ENCODE measurements at regions not wholly inside any gene's neighbourhood (a gene's known extent, or its start where the extent isn't known, plus 50 kb on each side); places are given as distances from the start of the nearest gene placed in this dataset.

DNA sequence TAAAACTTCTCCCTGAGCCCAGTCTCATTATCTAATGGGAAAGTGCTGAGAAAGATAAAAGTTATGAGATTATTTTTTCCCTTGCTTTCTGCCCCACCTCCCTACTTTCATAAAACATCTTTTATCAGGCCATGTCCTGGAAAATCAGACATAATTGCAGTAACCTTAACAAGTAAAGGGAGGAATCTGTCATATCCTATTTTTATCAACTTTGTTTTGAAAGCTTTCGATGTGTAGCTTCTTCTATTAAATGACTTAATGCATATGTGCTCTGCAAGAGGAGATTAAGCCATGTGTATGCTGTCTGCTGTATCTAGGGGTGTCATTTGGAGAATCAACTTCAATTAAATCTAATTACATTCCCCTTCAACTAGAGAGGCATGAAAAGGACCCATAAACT is 408.9 kb downstream of the CBLN4 start:
- no peak overlapping the region for H4K8ac ChIP-seq (ENCODE audit: low read length)
- H2BK120ac ChIP-seq (ENCODE audit: low read depth, low read length): no peak overlapping the region
- WGBS: no CpG with 5 or more reads among the region's 1 CpG
- no peaks in the 10 kb centered on the region for H3K36me3 ChIP-seq (ENCODE audit: control insufficient read depth in 1 of 2, insufficient read depth in 2 of 2, low read depth in 1 of 2, low read length in 2 of 2)
- DNase-seq: no peak
- no peak overlapping the region for H3K4me3 ChIP-seq (ENCODE audit: insufficient read depth in 1 of 2, low read depth in 1 of 2, low read length in 2 of 2)
- H2AFZ ChIP-seq (ENCODE audit: low read depth, low read length): no peak overlapping the region
- H2AK5ac ChIP-seq (ENCODE audit: low read length, severe bottlenecking): no peak overlapping the region
- no peak overlapping the region for H2BK15ac ChIP-seq (ENCODE audit: low read depth, poor library complexity, severe bottlenecking)
- H3K79me1 ChIP-seq (replicated peaks; ENCODE audit: low read length, poor library complexity, severe bottlenecking): no peaks in the 10 kb centered on the region
- no peak overlapping the region for H3K27ac ChIP-seq (ENCODE audit: low read length, poor library complexity, severe bottlenecking)
- H3K18ac ChIP-seq (ENCODE audit: low read depth in 1 of 2, low read length in 2 of 2): no peak overlapping the region
- no peaks in the 10 kb centered on the region for H3K9me3 ChIP-seq (ENCODE audit: control insufficient read depth, low read length)
- no peak overlapping the region for H3K9ac ChIP-seq (ENCODE audit: low read length)
- H4K91ac ChIP-seq (ENCODE audit: low read length): no peak overlapping the region
- no peak overlapping the region for H2BK5ac ChIP-seq (ENCODE audit: low read depth, low read length, poor library complexity, severe bottlenecking)
- no peak overlapping the region for H2BK12ac ChIP-seq (ENCODE audit: low read length in 2 of 2)
- no peaks in the 10 kb centered on the region for H3K27me3 ChIP-seq (ENCODE audit: control insufficient read depth in 1 of 2, insufficient read depth in 1 of 2, low read length in 2 of 2)
- H3K4me1 ChIP-seq (ENCODE audit: control insufficient read depth, insufficient read depth, low read depth, low read length): no peaks in the 10 kb centered on the region
- H3K4me2 ChIP-seq (ENCODE audit: low read length, poor library complexity, severe bottlenecking): no peak overlapping the region
- H3K14ac ChIP-seq (ENCODE audit: low read length in 2 of 2): no peak overlapping the region
- H3K4ac ChIP-seq (ENCODE audit: low read depth in 1 of 2, low read length in 2 of 2): no peak overlapping the region
- H3K23ac ChIP-seq (ENCODE audit: low read length in 2 of 2): no peak overlapping the region

DNA sequence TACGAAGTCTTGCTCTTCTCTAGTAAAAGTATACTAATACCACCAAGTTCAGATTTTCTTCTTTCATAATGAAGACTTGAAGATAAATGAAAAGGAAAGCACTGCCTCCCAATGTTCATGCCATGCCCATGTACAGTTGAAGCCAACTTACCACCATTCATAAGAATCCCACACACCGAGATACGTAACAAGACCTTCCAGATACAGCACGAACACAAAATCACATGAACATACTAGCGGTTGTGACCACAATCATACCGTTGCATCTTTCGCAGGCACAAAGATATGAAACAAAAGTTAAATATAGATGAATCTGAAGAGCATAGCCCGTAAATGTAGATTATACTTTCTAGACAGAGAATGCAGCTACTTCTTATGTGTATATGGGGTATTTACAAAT is 412.5 kb downstream of the CBLN4 start:
- Histone ChIP-seq H3K9me3 (ENCODE audit: control insufficient read depth, low read length) (no peaks in the 10 kb centered on the region), H3K9ac (ENCODE audit: low read length) (no peak overlapping the region), H2BK12ac (ENCODE audit: low read length in 2 of 2) (no peak overlapping the region), H3K27ac (ENCODE audit: low read length, poor library complexity, severe bottlenecking) (no peak overlapping the region), H3K4me2 (ENCODE audit: low read length, poor library complexity, severe bottlenecking) (no peak overlapping the region), H3K18ac (ENCODE audit: low read depth in 1 of 2, low read length in 2 of 2) (no peak overlapping the region), H2BK15ac (ENCODE audit: low read depth, poor library complexity, severe bottlenecking) (no peak overlapping the region), H4K8ac (ENCODE audit: low read length) (no peak overlapping the region), H2BK120ac (ENCODE audit: low read depth, low read length) (no peak overlapping the region), H3K27me3 (ENCODE audit: control insufficient read depth in 1 of 2, insufficient read depth in 1 of 2, low read length in 2 of 2) (no peaks in the 10 kb centered on the region), H2AK5ac (ENCODE audit: low read length, severe bottlenecking) (no peak overlapping the region), H4K91ac (ENCODE audit: low read length) (no peak overlapping the region), H2BK5ac (ENCODE audit: low read depth, low read length, poor library complexity, severe bottlenecking) (no peak overlapping the region), H3K79me1 (replicated peaks; ENCODE audit: low read length, poor library complexity, severe bottlenecking) (no peaks in the 10 kb centered on the region), H3K36me3 (ENCODE audit: control insufficient read depth in 1 of 2, insufficient read depth in 2 of 2, low read depth in 1 of 2, low read length in 2 of 2) (no peaks in the 10 kb centered on the region), H3K4ac (ENCODE audit: low read depth in 1 of 2, low read length in 2 of 2) (no peak overlapping the region), H3K4me3 (ENCODE audit: insufficient read depth in 1 of 2, low read depth in 1 of 2, low read length in 2 of 2) (no peak overlapping the region), H2AFZ (ENCODE audit: low read depth, low read length) (no peak overlapping the region), H3K4me1 (ENCODE audit: control insufficient read depth, insufficient read depth, low read depth, low read length) (no peaks in the 10 kb centered on the region), H3K14ac (ENCODE audit: low read length in 2 of 2) (no peak overlapping the region), H3K23ac (ENCODE audit: low read length in 2 of 2) (no peak overlapping the region)
- 83% methylated on average over 4 of the region's 8 CpGs for WGBS
- DNase-seq: no peak

- Histone ChIP-seq H3K27ac (ENCODE audit: low read length, poor library complexity, severe bottlenecking) (no peak overlapping the region), H2BK5ac (ENCODE audit: low read depth, low read length, poor library complexity, severe bottlenecking) (no peak overlapping the region), H4K91ac (ENCODE audit: low read length) (no peak overlapping the region), H2AK5ac (ENCODE audit: low read length, severe bottlenecking) (no peak overlapping the region), H3K14ac (ENCODE audit: low read length in 2 of 2) (no peak overlapping the region), H3K79me1 (replicated peaks; ENCODE audit: low read length, poor library complexity, severe bottlenecking) (no peaks in the 10 kb centered on the region), H2BK12ac (ENCODE audit: low read length in 2 of 2) (no peak overlapping the region), H2BK120ac (ENCODE audit: low read depth, low read length) (no peak overlapping the region), H4K8ac (ENCODE audit: low read length) (no peak overlapping the region), H3K23ac (ENCODE audit: low read length in 2 of 2) (no peak overlapping the region), H3K4me3 (ENCODE audit: insufficient read depth in 1 of 2, low read depth in 1 of 2, low read length in 2 of 2) (no peak overlapping the region), H3K4me2 (ENCODE audit: low read length, poor library complexity, severe bottlenecking) (no peak overlapping the region), H2AFZ (ENCODE audit: low read depth, low read length) (no peak overlapping the region), H2BK15ac (ENCODE audit: low read depth, poor library complexity, severe bottlenecking) (no peak overlapping the region), H3K9me3 (ENCODE audit: control insufficient read depth, low read length) (no peaks in the 10 kb centered on the region), H3K18ac (ENCODE audit: low read depth in 1 of 2, low read length in 2 of 2) (no peak overlapping the region), H3K27me3 (ENCODE audit: control insufficient read depth in 1 of 2, insufficient read depth in 1 of 2, low read length in 2 of 2) (no peaks in the 10 kb centered on the region), H3K4me1 (ENCODE audit: control insufficient read depth, insufficient read depth, low read depth, low read length) (no peaks in the 10 kb centered on the region), H3K9ac (ENCODE audit: low read length) (no peak overlapping the region), H3K36me3 (ENCODE audit: control insufficient read depth in 1 of 2, insufficient read depth in 2 of 2, low read depth in 1 of 2, low read length in 2 of 2) (no peaks in the 10 kb centered on the region), H3K4ac (ENCODE audit: low read depth in 1 of 2, low read length in 2 of 2) (no peak overlapping the region)
- 59% methylated on average over 3 of the region's 4 CpGs for WGBS
- DNase-seq: no peak
These were observed 418.7 kb downstream of the CBLN4 start for GRCh38 chr20:55586610-55587009.

DNA sequence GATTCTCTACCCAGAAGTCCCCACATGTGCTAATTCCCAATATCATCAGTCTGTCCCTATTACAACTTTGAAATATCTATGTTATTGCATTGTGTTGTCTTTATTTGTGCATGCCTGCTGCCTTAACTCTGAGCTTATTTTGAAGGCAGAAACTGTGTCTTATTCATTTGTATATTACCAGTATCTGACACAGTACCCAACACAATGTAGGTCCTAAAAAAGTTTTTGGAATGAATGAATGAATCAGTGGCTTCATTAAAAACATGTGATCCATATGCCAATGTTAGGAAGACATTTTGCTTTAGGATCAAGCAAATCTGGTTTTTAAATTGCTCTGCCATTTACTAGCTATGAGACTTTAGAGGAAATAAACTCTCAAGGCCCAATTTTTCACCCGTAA is 420.4 kb downstream of the CBLN4 start:
- H2AK5ac ChIP-seq (ENCODE audit: low read length, severe bottlenecking): no peak overlapping the region

More for the DNA sequence above, 420.4 kb downstream of the CBLN4 start:
- DNase-seq: no peak
- no peak overlapping the region for H4K91ac ChIP-seq (ENCODE audit: low read length)
- WGBS: no CpG with 5 or more reads among the region's 1 CpG
- no peak overlapping the region for H2BK15ac ChIP-seq (ENCODE audit: low read depth, poor library complexity, severe bottlenecking)
- no peak overlapping the region for H3K9ac ChIP-seq (ENCODE audit: low read length)
- H2BK120ac ChIP-seq (ENCODE audit: low read depth, low read length): no peak overlapping the region
- H3K23ac ChIP-seq (ENCODE audit: low read length in 2 of 2): no peak overlapping the region
- no peak overlapping the region for H3K4ac ChIP-seq (ENCODE audit: low read depth in 1 of 2, low read length in 2 of 2)
- H3K4me1 ChIP-seq (ENCODE audit: control insufficient read depth, insufficient read depth, low read depth, low read length): no peaks in the 10 kb centered on the region
- no peak overlapping the region for H3K4me2 ChIP-seq (ENCODE audit: low read length, poor library complexity, severe bottlenecking)
- no peaks in the 10 kb centered on the region for H3K9me3 ChIP-seq (ENCODE audit: control insufficient read depth, low read length)
- H3K27me3 ChIP-seq (ENCODE audit: control insufficient read depth in 1 of 2, insufficient read depth in 1 of 2, low read length in 2 of 2): no peaks in the 10 kb centered on the region
- H3K27ac ChIP-seq (ENCODE audit: low read length, poor library complexity, severe bottlenecking): no peak overlapping the region
- H3K36me3 ChIP-seq (ENCODE audit: control insufficient read depth in 1 of 2, insufficient read depth in 2 of 2, low read depth in 1 of 2, low read length in 2 of 2): no peaks in the 10 kb centered on the region
- H3K14ac ChIP-seq (ENCODE audit: low read length in 2 of 2): no peak overlapping the region
- H2BK5ac ChIP-seq (ENCODE audit: low read depth, low read length, poor library complexity, severe bottlenecking): no peak overlapping the region
- H2AFZ ChIP-seq (ENCODE audit: low read depth, low read length): no peak overlapping the region
- no peak overlapping the region for H3K18ac ChIP-seq (ENCODE audit: low read depth in 1 of 2, low read length in 2 of 2)
- H3K4me3 ChIP-seq (ENCODE audit: insufficient read depth in 1 of 2, low read depth in 1 of 2, low read length in 2 of 2): no peak overlapping the region
- no peaks in the 10 kb centered on the region for H3K79me1 ChIP-seq (replicated peaks; ENCODE audit: low read length, poor library complexity, severe bottlenecking)
- H2BK12ac ChIP-seq (ENCODE audit: low read length in 2 of 2): no peak overlapping the region
- H4K8ac ChIP-seq (ENCODE audit: low read length): no peak overlapping the region

Data from mesenchymal stem cell (in vitro differentiated cells and primary cell).